GM23248 (cell line): ENCODE measurements at regions not wholly inside any gene's neighbourhood (a gene's known extent, or its start where the extent isn't known, plus 50 kb on each side); places are given as distances from the start of the nearest gene placed in this dataset.

Experiments used
- DNase-seq: peaks from one replicate; pipeline ENCODE4 v3.0.0-alpha.2; 2015
- H2AFZ ChIP-seq: fragments of 200-600 bp; sonication (generic); 2 replicates; pipeline ENCODE4 v1.6.1; 2016; ENCODE audit warnings: antibody characterized with exemption
- H3F3A ChIP-seq: fragments of 200-600 bp; sonication (generic); 2 replicates; pipeline ENCODE4 v1.6.1; 2016; ENCODE audit warnings: mild to moderate bottlenecking, antibody characterized with exemption, mixed run types; ENCODE audit not compliant: insufficient read depth
- H3K27ac ChIP-seq: fragments of 200-600 bp; sonication (generic); 2 replicates; pipeline ENCODE4 v1.5.1; 2016; ENCODE audit warnings: mild to moderate bottlenecking
- H3K27me3 ChIP-seq: fragments of 200-600 bp; sonication (generic); replicated peaks from 2 replicates; pipeline ENCODE4 v1.6.1; 2016; ENCODE audit warnings: mild to moderate bottlenecking; ENCODE audit not compliant: insufficient read depth
- H3K36me3 ChIP-seq: fragments of 200-600 bp; sonication (generic); 2 replicates; pipeline ENCODE4 v1.6.1; 2016; ENCODE audit warnings: low read depth, mild to moderate bottlenecking
- H3K4me1 ChIP-seq: fragments of 200-600 bp; sonication (generic); 2 replicates; pipeline ENCODE4 v1.6.1; 2016; ENCODE audit warnings: mild to moderate bottlenecking; ENCODE audit not compliant: insufficient read depth
- H3K4me2 ChIP-seq: fragments of 200-600 bp; sonication (generic); one replicate; pipeline ENCODE4 v1.6.1; 2016; ENCODE audit warnings: mild to moderate bottlenecking; ENCODE audit not compliant: unreplicated experiment
- H3K4me3 ChIP-seq: fragments of 200-600 bp; sonication (generic); 2 replicates; pipeline ENCODE4 v1.5.1; 2016; ENCODE audit warnings: mild to moderate bottlenecking
- H3K79me2 ChIP-seq: fragments of 200-600 bp; sonication (generic); 2 replicates; pipeline ENCODE4 v1.6.1; 2016; ENCODE audit warnings: mild to moderate bottlenecking; ENCODE audit not compliant: insufficient read depth
- H3K9ac ChIP-seq: fragments of 200-600 bp; sonication (generic); 2 replicates; pipeline ENCODE4 v1.6.1; 2016; ENCODE audit warnings: mild to moderate bottlenecking
- H3K9me2 ChIP-seq: fragments of 200-600 bp; sonication (generic); 2 replicates; pipeline ENCODE4 v1.6.1; 2016; ENCODE audit warnings: mixed run types, mild to moderate bottlenecking, moderate library complexity; ENCODE audit not compliant: insufficient read depth
- H3K9me3 ChIP-seq: fragments of 200-600 bp; sonication (generic); one replicate; pipeline ENCODE4 v1.6.1; 2017; ENCODE audit warnings: low read depth
- H4K20me1 ChIP-seq: fragments of 200-600 bp; sonication (generic); 2 replicates; pipeline ENCODE4 v1.6.0; 2016; ENCODE audit not compliant: insufficient read depth
- EZH2 ChIP-seq: fragments of 200-600 bp; sonication (generic); IDR thresholded peaks from 2 replicates; pipeline ENCODE4 v1.6.1; 2018; ENCODE audit warnings: antibody characterized with exemption, mild to moderate bottlenecking; ENCODE audit not compliant: insufficient read depth, poor library complexity, severe bottlenecking
- EZH2phosphoT487 ChIP-seq: fragments of 200-600 bp; sonication (generic); IDR thresholded peaks from 2 replicates; pipeline ENCODE4 v1.6.1; 2018; ENCODE audit warnings: antibody characterized with exemption, moderate library complexity, mild to moderate bottlenecking, low read depth; ENCODE audit not compliant: insufficient read depth
- WGBS, 2 experiments: methylation state at CpG; one replicate each; pipeline ENCODE4 v1.1.6; 2015 to 2017; ENCODE audit warnings: low lambda C conversion rate in 2 of 2, low coverage in 1 of 2; ENCODE audit errors: missing lambda C conversion rate in 2 of 2; 5-methylcytosine and 5-hydroxymethylcytosine counted together
- in situ Hi-C: fragments of 300-500 bp; cut with MboI; formaldehyde crosslinking; loops from 2 replicates; pipeline ENCODE4 v1.15.0; 2020

GRCh38 chr13:81639984-81640582, 1299.2 kb upstream of the SPRY2 start:
- H2AFZ ChIP-seq: no peak overlapping the region
- DNase-seq: no peak
- TF ChIP-seq EZH2 (no peak), EZH2phosphoT487 (no peak)

GRCh38 chr13:81637457-81637856, 1296.5 kb upstream of the SPRY2 start:
- H2AFZ ChIP-seq: no peak overlapping the region
- no peak overlapping the region for H3K4me2 ChIP-seq
- no peaks in the 10 kb centered on the region for H3K36me3 ChIP-seq
- no peak overlapping the region for H3K27ac ChIP-seq
- H4K20me1 ChIP-seq: no peaks in the 10 kb centered on the region
- no peaks in the 10 kb centered on the region for H3K79me2 ChIP-seq
- TF ChIP-seq EZH2 (no peak), EZH2phosphoT487 (no peak)
- H3K9me2 ChIP-seq: no peaks in the 10 kb centered on the region
- no peaks in the 10 kb centered on the region for H3K9me3 ChIP-seq
- H3F3A ChIP-seq: no peaks in the 10 kb centered on the region
- H3K4me3 ChIP-seq: no peak overlapping the region
- 4 to 5% methylated on average over 2 of the region's 2 CpGs for WGBS, 2 experiments
- in situ Hi-C loops: no loop called here
- no peak overlapping the region for H3K9ac ChIP-seq
- H3K4me1 ChIP-seq: no peaks in the 10 kb centered on the region
- no peak for DNase-seq
- no peaks in the 10 kb centered on the region for H3K27me3 ChIP-seq

More at GRCh38 chr13:81639984-81640582, 1299.2 kb upstream of the SPRY2 start:
- Histone ChIP-seq H3K36me3 (no peaks in the 10 kb centered on the region), H3K4me3 (no peak overlapping the region), H3K9me3 (no peaks in the 10 kb centered on the region), H3K4me2 (no peak overlapping the region), H4K20me1 (no peaks in the 10 kb centered on the region), H3K79me2 (no peaks in the 10 kb centered on the region), H3K9me2 (no peaks in the 10 kb centered on the region), H3F3A (no peaks in the 10 kb centered on the region), H3K27me3 (no peaks in the 10 kb centered on the region), H3K27ac (no peak overlapping the region), H3K9ac (no peak overlapping the region), H3K4me1 (no peaks in the 10 kb centered on the region)
- in situ Hi-C loops: no loop called here
- WGBS, 2 experiments: 30 to 38% methylated on average over 4 of the region's 4 CpGs

GRCh38 chr13:81636120-81636519, 1295.2 kb upstream of the SPRY2 start:
- no peaks in the 10 kb centered on the region for H3K36me3 ChIP-seq
- H3K79me2 ChIP-seq: no peaks in the 10 kb centered on the region
- no peaks in the 10 kb centered on the region for H3K9me2 ChIP-seq
- H3K9ac ChIP-seq: no peak overlapping the region
- H2AFZ ChIP-seq: no peak overlapping the region
- no peak for DNase-seq
- no peak overlapping the region for H3K4me3 ChIP-seq
- no peaks in the 10 kb centered on the region for H3K27me3 ChIP-seq
- H3K27ac ChIP-seq: no peak overlapping the region
- H4K20me1 ChIP-seq: no peaks in the 10 kb centered on the region
- TF ChIP-seq EZH2phosphoT487: no peak
- TF ChIP-seq EZH2: no peak
- in situ Hi-C loops: no loop called here
- no peaks in the 10 kb centered on the region for H3K4me1 ChIP-seq
- no peak overlapping the region for H3K4me2 ChIP-seq
- no peaks in the 10 kb centered on the region for H3K9me3 ChIP-seq
- H3F3A ChIP-seq: no peaks in the 10 kb centered on the region

GRCh38 chr13:81615031-81615430, 1274.1 kb upstream of the SPRY2 start:
- in situ Hi-C loops: no loop called here
- TF ChIP-seq EZH2phosphoT487 (no peak), EZH2 (no peak)

GRCh38 chr13:81610644-81611043, 1269.7 kb upstream of the SPRY2 start:
- H3K27ac ChIP-seq: no peak overlapping the region
- H3K27me3 ChIP-seq: no peaks in the 10 kb centered on the region
- H3K4me2 ChIP-seq: no peak overlapping the region
- H2AFZ ChIP-seq: no peak overlapping the region
- TF ChIP-seq EZH2phosphoT487 (no peak), EZH2 (no peak)
- in situ Hi-C loops: no loop called here
- H3K79me2 ChIP-seq: no peaks in the 10 kb centered on the region
- no peaks in the 10 kb centered on the region for H3K9me2 ChIP-seq
- WGBS, 2 experiments: 0 to 3% methylated on average over 1 of the region's 1 CpG
- no peaks in the 10 kb centered on the region for H3K36me3 ChIP-seq
- H3K4me1 ChIP-seq: no peaks in the 10 kb centered on the region
- H3F3A ChIP-seq: no peaks in the 10 kb centered on the region
- H4K20me1 ChIP-seq: no peaks in the 10 kb centered on the region
- H3K4me3 ChIP-seq: no peak overlapping the region
- no peak for DNase-seq
- no peak overlapping the region for H3K9ac ChIP-seq
- no peaks in the 10 kb centered on the region for H3K9me3 ChIP-seq

More at GRCh38 chr13:81615031-81615430, 1274.1 kb upstream of the SPRY2 start:
- Histone ChIP-seq H4K20me1 (no peaks in the 10 kb centered on the region), H3K9ac (no peak overlapping the region), H3K27ac (no peak overlapping the region), H3K36me3 (no peaks in the 10 kb centered on the region), H3K27me3 (no peaks in the 10 kb centered on the region), H3K9me2 (no peaks in the 10 kb centered on the region), H2AFZ (no peak overlapping the region), H3K4me3 (no peak overlapping the region), H3K4me2 (no peak overlapping the region), H3K4me1 (no peaks in the 10 kb centered on the region), H3F3A (no peaks in the 10 kb centered on the region), H3K9me3 (no peaks in the 10 kb centered on the region), H3K79me2 (no peaks in the 10 kb centered on the region)
- DNase-seq: no peak
- 31 to 38% methylated on average over 2 of the region's 2 CpGs for WGBS, 2 experiments
